Stimulated activated CD8-positive, alpha-beta memory T cell treated with anti-CD3 and anti-CD28 coated beads, Interleukin-7, amount 100 ng/mL, for 1 hour (primary cell): ENCODE measurements at regions not wholly inside any gene's neighbourhood (a gene's known extent, or its start where the extent isn't known, plus 50 kb on each side); places are given as distances from the start of the nearest gene placed in this dataset.
"Not testable (repeated sequence)": the region's sequence is repeated elsewhere in the genome, so short reads cannot be mapped to it uniquely, and the experiment has no call there.

Experiments used
- DNase-seq, 2 donors: peaks; one replicate each; pipeline ENCODE4 v3.0.0-alpha.2; 2020; ENCODE audit warnings: low read depth in 2 of 2

DNA sequence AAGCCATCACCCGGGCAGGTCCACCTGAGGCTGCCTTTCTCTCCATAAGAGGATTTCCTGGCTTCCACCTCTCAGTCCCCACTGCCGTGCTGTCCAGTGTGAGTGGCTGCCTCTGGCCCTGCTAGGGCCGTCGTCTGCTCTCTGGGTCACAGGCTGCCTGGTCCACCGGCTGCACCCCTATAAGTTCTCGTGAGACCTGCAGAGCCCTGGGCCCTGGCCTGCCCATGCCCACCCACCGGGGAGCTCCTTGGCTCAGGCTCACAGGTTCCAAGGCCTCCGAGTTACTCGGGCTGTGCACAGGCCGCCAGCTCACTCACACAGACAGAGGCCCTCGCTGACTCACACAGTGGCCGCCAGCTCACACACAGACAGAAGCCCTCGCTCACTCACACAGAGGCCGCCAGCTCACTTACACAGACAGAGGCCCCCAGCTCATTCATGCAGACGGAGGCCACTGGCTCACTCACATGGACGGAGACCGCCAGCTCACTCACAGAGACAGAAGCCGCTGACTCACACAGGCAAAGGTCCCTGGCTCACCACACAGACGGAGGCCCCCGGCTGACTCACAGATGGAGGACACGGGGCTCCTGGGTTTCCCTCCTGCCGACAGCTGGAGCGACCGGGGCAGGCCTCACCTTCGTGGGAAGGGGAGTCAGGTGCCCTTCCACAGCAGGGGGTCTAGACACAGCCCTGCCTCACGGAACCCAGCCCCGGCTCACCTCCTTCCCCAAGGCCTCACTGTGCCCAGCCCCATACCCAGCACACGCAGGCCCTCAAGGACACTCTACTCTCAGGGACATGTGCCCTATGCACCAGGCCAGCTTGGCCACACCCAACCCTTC lies 334.1 kb upstream of the MYT1L start:
- no peak for DNase-seq

DNA sequence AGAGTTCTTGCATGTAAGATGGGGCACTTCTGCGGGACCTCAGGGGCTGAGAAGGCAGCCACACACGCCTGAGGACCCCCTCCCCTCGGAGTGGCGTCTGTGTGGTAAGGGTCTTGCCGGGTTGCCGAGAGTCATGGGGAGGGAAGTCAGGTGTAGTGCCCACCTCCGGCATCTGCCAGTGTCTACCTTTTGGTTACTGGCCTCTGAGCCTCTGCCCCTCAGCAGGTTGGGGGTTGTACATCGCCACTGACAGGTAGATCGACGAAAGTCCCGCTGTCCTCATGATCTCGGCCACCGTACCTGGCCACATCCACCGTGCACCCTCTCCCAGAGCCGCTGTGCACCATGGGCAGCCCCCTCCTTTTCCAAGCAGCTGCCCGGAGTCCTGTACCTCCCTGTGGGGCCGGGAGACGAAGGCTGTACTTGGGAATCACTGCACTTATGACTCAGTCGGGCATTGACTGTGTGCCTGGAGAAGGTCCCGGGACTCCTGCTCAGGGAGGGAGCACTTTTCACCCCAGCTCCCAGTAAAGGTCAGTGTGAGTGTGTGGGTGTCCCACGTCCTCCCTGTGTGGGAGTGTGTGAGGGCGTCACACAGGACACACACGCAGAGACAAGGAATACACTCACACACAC lies 332.4 kb upstream of the MYT1L start:
- DNase-seq, result no peak

DNA sequence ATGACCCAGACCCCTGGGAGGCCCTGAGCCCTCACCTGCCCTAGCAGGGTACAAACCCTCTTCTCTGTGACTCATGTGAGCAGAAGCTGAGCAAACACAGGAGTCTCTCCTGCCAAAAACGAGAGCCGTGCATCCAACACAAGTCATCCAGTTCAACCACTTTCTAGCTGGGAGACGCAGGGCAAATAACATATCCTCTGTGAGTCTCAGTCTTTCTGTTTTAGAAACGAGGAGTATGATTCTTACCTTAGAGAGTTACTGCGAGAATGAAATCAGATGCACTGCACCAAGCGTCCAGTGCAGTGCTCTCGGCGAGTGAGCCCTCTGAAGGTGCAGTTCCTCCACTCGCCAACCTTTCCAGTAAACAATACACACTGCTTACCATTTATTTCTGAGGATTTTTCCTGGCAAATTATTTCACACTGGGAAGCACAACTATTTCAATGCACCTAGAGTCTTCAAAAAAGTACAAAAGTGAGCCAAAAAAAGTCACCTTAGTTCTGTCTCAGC lies 331.8 kb upstream of the MYT1L start:
- no peak for DNase-seq

DNA sequence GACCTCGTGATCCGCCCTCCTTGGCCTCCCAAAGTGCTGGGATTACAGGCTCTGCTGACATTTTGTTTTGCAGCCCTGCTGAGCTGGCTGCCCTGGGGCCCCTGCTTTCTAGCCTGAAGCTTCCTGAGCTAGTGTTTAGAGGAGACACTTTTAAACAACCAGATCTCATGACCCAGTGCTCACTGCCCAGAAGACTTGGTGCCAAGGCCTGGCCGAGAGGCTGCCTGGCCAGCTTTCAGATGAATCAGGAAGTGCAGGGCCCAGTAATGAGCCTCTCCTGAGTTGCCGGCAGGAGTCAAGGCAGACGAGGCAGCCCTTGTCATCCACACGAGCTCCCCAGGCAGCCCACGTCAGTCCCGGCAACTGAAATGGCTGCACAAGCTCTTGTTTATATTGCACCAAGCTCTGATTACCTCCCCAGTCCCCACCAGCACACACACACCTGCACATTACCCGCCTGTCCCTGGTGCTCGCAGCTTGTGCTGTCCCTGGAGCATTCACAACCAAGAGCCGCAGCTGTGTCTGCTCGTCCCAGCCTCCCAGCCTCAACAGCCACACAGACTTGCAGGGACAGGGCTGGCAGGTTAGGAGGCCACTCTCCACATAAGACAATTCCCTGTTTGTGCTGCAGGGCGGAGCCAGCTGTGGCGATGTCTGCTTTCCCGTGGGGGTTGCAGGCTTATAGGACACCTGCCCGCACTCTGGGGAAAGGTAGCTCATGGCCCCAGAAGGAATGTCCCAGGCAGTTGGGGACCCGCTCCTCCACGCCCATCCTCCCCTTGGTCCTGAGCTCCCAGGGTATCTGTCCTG lies 331.2 kb upstream of the MYT1L start:
- no peak for DNase-seq

DNA sequence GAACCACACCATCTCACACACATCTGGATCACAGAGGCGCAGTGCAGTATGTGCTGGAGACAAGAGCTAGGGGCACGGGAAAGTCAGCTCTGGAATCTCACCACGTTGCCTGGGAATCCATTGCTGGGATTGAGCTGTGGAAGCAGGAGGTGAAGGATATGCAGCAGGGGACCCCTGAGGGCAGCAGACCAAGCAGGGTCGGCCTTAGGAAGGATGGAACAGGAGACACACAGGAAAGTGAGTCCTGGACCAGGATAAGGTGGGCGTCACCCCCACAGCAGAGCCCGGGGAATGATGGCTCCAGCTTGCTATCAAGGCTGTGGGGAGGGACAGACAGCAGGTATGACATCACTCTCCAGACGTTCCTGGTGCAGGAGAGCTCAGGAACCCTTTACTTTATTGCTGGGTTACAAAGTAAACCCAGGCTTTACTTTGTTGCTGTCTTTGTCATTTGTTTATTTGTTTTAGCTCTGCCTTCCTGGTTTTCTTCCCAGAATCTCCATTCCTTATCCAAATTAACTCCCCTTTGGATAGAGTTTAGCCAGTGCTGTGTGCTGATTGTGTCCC lies 329.8 kb upstream of the MYT1L start:
- no peak for DNase-seq

DNA sequence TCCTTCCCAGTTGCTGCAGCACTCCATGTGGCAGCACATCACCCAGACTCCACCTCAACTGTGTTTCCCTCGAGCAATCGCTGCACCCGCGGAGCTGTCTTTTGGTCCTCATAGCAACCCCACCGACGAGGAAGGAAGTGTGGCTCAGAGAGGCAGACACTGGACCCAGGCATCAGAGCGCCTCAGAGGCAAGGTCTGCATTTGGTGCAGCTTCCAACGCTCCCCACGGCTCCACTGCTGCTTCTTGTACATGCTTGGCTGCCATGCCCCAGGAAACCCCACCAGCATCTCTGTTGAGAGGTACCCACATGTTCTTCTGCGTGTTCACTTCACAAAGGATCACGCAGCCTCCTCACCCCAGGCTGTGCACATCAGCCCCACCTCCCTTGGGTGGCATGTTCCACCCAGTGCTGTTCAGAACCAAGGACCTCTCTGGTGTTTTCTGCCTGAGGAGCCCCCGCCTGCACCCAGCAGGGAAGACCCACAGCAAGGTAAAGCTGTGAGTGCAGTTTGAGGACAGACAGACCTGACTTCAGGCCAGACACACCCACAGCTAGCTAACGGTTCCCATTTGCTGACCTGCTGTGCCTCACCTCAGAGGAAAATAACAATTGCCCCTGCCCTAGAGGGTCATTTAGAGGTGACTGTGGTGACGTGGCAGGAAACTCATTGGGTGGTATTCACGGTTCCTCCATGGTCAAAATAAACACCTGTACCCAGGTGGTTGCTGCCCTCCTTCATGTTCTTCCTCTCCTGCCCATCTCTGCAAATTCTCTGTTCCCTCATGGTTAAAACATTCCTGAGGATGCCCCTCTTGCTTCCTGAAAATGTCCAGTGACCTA lies 326.3 kb upstream of the MYT1L start:
- no peak for DNase-seq

DNA sequence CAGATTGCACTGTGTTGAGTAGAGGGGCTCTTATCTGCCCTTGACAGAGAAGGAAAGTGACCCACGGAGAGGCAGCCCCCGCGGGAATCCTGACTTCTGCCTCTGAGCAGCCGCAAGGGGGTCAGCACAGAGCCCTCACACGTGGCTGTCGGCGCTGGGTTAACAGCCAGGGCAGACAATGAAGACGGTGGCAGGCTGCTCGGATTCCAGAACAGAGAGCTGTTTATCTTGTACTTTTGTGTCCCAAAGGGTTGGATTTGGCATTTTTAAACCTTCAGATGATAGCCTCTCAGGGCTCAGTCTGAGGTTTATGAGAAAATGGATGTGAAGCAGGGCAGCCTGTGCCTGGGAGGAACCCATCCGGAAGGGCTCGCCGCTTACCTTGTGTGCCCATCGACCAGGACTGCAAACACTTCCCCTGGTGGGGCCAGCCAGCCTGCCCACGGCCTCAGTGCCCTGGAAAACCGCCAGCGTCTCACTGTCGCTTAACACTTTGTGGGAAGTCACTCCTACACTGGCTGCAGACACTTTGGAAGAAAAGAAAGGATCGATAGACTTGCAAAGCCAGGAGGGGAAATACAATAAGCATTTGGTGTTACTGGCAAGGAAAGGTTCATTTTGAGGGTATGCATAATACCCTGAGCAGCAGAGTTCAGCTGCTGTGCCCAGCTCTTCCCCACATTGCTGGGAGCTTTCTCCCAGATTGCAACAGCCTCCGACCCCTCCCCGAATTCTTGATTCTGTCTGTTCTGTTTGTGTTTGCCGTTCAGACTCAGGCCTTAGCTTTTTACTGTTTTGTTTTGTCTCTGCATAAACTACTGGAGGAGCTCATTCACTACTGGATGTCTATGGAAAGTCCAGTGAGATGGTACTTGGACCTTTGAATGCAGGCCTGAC lies 325.3 kb upstream of the MYT1L start:
- DNase-seq, result no peak

DNA sequence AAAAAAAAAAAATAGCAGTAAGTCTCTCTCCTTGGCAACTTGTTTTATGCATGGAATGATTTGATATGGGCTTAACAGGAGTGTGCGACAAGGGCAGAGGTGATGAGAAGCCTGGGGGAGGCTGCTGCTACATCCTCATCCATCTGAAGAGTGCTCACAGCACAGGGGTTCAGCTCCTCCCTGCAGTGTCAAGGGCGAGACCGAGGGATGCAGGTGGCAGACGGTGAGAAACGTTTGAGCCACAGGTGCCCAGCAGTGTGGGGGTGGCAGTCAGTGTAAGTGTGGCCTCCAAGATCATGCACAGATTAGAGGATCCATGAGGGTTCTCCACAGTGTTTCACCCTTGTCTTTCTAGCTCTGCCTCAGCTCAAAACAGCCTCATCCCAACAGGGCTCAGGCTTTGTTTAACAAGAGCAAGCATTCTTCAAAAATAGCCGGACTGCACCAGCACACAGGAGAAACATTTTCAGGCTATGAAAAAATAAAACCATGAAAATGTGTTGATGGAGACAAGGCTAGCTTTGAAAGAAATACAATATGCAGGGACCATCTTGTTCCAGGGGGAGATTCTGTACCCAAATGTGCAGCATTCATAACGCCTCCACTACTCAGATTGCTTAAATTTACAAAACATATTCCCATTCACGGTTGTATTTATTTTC lies 324.5 kb upstream of the MYT1L start:
- no peak for DNase-seq

DNA sequence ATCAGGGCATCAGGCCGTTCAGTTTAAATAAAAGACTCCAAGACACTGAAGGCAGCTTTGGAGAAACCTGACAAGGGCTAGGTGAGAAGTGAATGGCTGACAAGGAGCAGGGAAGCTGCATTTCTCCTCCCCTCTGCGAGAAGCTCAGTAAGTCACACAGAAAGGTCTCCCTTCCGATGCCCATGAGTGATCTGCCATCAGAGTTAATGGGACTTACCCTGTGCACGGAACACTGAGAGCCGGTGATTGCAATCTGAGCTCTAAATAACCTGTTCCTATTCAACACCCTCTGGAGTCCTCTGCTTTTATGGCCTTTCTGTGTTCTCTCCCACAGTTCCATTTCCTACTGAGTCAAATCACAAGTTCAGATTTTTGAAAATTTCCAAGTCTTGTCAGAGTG lies 322.2 kb upstream of the MYT1L start:
- DNase-seq, result no peak

DNA sequence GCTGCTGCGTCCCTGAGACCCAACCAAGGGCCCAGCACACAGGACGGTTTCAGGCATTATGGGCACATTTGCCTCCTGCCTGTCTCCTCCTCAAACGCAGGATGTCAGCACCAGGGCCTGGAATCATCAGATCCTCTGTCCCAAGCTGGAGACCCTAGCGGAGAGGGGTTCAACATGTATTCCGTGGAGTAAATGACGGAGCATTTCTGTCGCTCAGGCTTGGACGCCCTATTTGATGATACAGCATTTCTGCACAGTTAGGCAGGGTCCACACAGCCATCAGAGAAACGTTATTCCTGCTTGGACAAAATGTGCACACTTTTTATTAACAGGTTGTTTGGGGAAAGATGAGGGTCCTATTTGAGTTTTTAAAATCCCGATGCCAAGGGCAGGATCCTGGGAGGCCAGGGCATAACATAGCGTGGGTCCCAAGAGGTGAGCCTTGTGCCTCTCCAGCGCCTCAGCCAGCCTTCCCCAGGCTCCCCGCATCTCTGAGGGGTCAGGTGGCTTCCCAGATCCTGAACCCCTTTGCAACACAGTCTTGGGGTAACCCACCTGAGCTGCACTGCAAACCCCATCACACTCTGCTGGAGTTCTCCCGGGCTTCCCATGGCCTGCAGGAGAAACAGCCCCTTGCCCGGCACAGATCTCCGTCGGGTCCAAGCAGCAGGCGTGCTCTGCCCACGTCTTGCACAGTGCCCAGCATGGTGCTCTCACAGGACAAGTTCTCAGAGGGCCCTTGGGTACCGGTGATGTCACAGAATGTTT lies 319.7 kb upstream of the MYT1L start:
- no peak for DNase-seq

DNA sequence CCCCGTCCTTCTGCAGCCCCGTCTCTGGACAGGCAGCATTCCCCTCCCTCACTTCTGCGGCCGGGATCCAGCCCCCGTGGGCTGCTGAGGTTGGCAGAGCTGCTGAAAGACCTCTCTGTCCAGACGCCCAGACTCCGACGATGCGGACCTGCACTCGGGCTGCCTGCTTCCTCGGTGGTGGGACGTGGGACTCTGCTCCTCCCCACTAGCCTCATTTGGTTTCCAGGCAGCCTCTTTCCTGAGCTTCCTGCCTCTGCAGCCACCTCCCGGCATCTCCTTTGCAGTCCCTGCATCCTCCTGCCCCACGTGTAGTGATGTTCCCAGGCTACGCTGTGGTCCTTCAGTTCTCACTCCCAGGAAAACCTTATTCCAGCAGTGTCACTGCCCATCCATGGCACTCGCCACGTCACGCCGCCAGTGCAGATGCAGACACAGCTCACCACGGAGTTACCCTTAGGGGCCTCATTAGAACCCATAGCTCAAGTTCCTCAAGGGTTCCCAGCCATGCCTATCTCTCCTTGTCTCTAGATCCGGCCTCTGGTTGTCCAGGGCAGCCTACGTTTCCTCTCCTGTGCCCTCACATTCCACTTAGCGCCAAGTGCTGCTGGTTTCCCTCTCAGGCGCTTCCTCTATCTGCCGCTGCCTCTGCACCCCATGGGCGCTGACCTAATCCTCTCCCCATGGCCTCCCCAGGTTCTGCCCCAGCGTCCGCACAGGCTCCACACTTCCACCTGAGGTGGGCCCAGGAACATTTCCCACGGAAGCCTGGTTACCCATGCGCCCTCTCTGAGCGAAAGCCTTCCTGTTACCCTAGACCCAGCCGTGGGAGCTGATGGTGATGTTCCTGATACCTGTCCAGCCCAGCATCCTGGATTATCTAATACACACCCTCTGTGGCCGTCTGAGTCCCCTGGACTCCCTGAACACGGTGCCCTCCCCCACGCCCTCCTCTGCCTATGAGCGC lies 318.3 kb upstream of the MYT1L start:
- no peak for DNase-seq

DNA sequence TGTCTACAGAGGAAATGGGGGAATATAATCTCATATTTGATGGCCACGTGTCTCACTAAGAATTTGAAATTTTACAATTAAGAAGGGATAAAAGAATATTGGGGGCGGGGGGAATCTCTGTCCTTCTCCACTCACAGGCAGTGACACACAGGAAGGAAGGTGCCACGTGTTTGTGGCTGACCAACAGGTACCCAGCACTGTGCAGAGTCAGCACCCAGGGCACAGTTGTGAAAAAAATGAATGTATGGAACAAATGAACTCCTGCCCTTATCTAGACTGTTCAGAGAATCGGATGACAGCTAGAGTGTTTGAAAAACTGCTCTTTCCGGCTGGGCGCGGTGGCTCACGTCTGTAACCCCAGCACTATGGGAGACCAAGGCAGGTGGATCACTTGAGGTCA lies 317.0 kb upstream of the MYT1L start:
- no peak for DNase-seq

DNA sequence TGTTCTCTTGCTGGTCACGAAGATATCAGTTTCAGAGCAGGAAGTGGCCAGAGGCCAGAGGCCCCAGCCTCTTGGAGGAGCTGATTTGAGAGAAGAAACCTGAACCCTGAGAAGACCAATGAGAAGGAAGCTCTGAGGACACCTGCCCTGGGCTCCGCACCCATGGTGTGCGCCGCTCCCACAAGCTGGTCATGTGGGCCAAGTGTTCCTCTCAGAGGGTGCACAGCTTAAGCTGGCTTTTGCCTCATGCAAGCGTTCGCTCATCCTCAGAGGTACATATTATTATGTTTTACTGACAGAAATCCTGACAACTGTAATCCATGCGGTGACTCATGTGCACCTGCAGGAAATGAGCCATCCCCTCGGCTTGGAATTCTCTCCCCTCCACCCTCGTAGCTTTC lies 316.1 kb upstream of the MYT1L start:
- no peak for DNase-seq

DNA sequence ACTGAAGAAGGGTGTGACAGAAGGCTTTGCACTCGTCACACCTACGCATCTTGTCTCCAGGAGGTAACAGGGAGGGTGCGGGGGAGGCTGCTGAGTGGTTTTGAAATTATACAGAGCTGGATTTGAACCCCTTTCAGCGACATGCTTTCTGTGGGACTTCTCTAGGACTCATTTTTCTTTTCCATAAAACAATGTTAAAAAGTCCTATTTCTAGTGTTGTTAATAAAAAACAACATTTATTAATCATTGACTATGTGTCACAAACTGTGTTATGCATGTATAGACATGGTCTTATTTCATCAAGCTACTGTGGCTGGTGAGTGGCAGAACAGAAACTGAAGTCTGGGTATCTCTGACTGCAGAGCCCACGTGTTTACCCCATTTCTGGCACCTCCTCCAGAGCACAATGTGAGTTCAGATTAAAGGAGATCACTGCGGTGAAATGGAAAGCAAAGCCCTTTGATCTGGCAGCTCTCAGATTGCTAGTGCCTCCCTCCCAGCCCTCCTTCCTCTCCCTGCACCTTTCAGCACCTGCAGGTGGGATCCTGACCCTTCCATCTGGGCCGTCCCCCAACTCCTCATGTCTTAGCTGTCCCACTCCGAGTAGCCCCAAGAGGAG lies 315.5 kb upstream of the MYT1L start:
- no peak for DNase-seq

DNA sequence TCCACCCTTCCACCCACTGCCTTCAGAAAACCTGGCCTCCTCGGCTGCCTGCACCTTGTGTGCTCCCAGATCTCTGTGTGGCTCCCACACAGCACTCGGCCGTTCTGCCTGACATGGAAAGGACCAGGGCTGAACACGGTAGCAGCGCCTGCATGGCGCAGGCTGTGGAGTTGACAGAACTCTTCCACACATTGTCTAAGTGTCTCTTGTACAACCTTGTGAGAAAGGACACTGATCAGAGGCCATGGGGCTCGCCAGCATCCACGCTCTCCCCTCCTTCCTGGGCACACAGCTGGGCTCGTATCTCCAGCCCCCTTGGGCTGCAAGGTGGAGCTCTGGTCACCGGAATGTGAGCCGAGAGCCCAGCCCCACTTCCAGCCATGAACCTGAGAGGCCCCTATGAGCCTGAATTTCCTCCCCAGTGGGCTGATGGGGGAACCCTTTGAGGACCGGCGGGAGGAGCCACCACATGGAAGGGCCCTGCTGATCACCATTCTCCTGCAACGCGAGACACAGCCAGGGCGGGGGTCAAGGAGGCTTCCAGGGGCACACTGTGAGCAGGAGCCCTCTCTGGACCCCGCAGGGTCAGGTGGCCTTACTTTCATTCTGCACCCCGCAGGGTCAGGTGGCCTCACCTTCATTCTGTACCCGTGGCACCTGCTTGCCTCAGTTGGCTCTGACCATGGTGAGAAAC lies 314.2 kb upstream of the MYT1L start:
- no peak for DNase-seq

DNA sequence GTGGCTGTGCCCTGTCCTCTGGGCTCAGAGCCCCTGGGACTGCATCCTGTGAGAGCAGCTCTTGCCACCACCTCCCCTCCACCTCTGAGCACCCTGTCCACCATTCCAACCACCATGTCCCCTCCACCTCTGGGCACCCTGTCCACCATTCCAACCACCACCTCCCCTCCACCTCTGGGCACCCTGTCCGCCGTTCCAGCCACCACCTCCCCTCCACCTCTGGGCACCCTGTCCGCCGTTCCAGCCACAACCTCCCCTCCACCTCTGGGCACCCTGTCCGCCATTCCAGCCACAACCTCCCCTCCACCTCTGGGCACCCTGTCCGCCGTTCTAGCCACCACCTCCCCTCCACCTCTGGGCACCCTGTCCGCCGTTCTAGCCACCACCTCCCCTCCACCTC lies 313.7 kb upstream of the MYT1L start:
- not testable (repeated sequence) for DNase-seq

DNA sequence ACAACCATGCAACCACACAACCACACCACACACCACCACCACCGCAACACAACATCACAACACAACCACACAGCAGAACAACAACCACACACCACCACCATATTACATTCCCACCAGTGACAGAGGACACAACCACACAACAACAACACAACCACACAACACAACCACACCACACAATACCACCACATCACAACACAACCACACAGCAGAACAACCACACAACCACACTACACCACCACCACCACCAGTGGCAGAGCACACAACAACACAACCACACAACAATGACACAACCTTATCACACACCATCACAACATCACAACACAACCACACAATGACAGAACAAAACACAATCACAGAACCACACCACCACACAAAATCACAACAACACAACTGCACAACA lies 313.0 kb upstream of the MYT1L start:
- DNase-seq, result no peak
